ENCODE measurements at regions not wholly inside any gene's neighbourhood (a gene's known extent, or its start where the extent isn't known, plus 50 kb on each side); places are given as distances from the start of the nearest gene placed in this dataset.

DNA sequence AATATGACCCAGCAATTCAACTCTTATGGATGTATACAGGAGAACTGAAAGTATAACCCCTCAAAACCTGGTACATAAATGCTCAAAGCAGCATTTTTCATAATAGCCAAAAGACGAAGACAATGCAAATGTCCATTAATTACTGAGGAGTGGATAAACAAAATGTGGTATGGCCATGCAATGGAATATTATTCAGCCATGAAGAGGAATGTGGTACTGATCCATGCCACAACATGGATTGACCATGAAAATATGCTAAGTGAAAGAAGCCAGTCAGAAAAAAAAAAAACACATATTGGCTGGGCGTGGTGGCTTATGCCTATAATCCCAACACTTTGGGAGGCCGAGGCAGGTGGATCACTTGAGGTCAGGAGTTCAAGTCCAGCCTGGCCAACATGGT is 74.5 kb upstream of the PLS3 start:
- TF ChIP-seq, protein P1, sequence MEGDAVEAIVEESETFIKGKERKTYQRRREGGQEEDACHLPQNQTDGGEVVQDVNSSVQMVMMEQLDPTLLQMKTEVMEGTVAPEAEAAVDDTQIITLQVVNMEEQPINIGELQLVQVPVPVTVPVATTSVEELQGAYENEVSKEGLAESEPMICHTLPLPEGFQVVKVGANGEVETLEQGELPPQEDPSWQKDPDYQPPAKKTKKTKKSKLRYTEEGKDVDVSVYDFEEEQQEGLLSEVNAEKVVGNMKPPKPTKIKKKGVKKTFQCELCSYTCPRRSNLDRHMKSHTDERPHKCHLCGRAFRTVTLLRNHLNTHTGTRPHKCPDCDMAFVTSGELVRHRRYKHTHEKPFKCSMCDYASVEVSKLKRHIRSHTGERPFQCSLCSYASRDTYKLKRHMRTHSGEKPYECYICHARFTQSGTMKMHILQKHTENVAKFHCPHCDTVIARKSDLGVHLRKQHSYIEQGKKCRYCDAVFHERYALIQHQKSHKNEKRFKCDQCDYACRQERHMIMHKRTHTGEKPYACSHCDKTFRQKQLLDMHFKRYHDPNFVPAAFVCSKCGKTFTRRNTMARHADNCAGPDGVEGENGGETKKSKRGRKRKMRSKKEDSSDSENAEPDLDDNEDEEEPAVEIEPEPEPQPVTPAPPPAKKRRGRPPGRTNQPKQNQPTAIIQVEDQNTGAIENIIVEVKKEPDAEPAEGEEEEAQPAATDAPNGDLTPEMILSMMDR (IDR thresholded peaks at IDR 0.05; ENCODE audit: poor library complexity) = no peak
- TF ChIP-seq EZH2 (IDR thresholded peaks at IDR 0.05; ENCODE audit: borderline replicate concordance) (no peak), EZH2phosphoT487 (IDR thresholded peaks at IDR 0.05; ENCODE audit: low read depth, severe bottlenecking, unreplicated experiment) (no peak)

Measured in hepatocyte (in vitro differentiated cells).